GM03348 (cell line): ENCODE measurements at regions not wholly inside any gene's neighbourhood (a gene's known extent, or its start where the extent isn't known, plus 50 kb on each side); places are given as distances from the start of the nearest gene placed in this dataset.
"Not testable (repeated sequence)": the region's sequence is repeated elsewhere in the genome, so short reads cannot be mapped to it uniquely, and the experiment has no call there.

Experiments
- DNase-seq: peaks from one replicate; pipeline ENCODE4 v3.0.0; 2012; ENCODE audit warnings: low spot score

DNA sequence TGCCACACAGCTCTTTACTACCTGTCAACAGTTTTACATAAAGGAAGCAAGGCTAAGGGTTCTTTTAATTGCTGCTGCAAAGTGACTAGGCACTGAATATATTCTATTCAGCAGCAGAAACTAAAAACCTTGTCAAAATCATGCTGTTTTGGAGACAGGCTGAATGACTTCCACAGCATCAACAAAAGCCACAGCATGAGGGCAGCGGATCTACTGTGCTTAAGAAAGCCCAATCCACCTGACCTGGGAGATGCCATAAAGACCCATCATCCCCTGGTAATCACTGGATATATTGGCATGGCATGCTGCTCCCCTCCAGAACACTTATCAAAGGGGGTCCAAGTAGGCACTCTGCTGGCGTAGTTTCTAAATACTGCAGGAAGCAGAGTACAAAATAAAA lies 715.1 kb upstream of the SLC8A1 start:
- no peak for DNase-seq

DNA sequence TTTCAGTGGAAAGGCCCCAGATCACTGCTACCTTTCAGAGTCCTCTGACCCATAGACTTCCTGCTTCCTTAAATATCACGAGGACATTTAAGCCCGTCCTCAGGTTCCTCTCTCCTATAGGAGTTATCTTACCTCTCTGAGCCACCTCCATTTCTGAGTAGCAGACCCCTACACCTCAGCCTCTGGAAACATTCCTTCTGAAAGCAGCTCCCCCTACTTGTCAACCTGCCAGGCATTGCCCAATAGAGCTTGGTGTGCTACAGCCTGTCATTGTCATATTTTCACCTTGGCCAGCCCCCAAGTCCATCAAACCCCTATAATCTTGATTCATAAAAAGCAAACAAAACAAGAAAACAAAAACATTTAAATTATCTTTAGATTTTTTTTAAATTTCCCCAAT lies 717.9 kb upstream of the SLC8A1 start:
- no peak for DNase-seq

DNA sequence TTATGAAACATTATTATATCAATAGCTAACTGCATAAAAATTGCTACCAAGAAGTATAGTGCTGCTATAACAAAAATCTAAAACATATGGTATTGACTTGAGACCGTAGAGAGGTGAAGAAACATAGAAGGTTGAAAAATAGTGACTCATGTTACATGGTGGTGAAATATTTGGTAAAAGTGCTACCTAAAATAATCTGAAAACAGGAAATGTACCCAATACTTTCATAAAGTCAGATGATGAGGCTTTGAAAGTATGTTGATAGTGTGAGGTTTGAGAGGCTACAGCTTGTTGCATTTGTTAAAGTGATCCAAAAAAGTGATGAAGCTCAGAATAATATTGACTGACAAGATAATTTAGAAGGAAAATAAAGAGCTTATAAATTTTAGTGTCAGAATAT lies 718.7 kb upstream of the SLC8A1 start:
- DNase-seq = no peak

GRCh38 chr2:41180387-41180786 lies 728.5 kb upstream of the SLC8A1 start:
- DNase-seq = no peak

GRCh38 chr2:41182961-41183360 lies 731.1 kb upstream of the SLC8A1 start:
- DNase-seq = no peak

DNA sequence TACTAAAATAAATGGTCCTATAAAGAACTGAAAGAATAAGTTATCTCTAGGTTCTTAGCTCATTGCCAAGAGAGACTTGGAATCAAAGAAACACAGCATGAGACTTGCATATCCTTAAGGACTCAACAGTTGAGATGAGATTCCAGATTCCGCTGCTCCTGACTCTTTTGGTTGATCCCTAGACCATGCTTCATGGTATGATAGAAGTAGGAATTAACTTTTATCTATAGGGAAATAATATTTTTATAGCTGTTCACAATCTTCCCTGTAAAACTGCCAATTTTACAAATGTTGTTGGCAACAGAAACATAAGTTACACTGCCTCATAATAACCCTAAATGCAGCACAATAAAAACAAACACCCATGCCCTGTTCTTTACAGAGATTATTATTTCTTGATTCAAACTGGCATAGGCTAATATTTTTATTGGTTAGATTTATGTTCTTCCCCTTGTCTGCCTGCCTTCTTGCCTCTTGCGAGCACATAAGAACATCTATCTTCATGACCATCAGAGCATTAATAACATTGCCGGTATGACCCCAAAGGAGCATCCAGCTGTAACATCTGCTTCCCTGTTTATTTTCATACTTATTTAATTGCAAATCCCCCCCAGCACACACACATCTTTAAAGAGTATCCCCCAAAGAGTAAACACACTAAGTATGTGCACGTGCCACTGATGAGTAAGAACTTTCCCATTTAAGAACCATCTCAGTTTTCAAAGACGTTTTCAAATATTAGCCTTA lies 735.7 kb upstream of the SLC8A1 start:
- DNase-seq = no peak

DNA sequence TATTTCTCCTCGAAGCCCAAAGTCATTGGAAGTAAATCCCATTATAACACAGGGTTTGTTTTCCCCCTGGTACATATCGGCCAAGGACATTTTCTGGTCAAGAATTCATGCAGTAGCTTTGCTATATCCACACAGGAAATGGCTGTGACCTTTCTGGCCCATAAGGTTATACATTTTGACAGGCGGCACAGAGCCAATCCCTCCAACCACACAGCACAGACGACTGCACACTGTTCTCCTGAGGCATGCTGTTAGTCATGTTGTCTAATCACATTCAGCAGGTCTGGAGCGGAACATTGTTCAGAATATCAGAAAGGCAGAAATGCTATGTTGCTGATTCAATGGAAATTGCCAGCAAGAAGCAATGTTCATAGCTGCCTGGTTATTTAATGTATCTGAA lies 742.3 kb upstream of the SLC8A1 start:
- DNase-seq = no peak

DNA sequence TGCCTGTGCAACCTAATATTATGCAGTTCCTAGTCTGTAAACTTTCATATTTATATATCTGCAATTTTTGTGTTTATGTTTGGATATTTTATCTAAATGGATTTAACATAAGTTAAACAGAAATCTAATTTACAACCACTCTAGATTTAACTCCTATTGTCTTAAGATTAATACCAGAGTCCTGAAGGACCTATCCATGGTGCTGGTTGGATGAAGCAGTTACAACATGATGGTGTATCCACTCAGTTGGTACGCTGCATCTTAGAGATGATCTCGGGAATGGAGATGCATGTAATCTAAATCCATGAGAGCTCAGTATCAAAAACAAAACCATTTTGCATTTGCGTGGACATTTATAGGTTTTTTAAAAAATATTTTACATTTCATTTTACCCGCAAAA lies 745.9 kb upstream of the SLC8A1 start:
- no peak for DNase-seq

DNA sequence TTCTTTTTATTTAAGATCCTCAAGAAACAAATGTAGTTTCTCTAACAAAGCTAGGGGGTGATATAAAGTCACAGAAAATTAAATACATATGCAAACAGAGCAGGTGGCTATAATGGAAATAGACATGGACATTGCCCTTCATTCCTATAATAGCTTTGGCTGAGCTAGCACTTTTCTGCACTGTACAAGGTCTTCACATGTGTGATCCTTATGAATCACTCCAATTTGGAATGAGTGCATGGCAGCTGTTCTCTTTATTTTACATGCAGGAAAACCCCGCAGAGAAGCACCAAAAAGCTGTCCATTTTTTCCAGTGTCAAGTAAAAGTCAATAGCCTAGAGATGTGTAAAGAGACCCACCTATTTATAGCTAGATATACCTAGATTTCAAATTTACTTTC lies 747.4 kb upstream of the SLC8A1 start:
- DNase-seq = no peak

GRCh38 chr2:41204315-41204714 lies 752.4 kb upstream of the SLC8A1 start:
- no peak for DNase-seq

- DNase-seq = no peak
Observed at GRCh38 chr2:41206004-41206403, 754.1 kb upstream of the SLC8A1 start.

DNA sequence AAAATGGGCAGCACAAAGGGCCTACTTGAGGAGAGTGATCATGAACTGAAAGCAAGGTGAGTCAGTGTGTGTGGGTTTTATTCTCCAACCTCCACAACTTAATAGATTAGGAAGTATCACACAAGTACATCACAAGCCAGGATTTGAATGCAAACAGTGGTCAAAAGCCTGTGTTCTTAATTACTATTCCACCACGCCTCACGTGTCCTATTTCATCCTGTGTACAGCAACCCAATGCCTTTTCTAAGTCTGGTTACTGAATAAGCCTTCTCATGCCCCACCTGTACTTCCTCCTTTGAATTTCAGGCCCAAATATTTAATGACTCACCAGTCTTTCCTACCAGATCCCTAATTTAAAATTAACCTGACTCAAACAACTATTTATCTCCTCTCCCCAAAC lies 755.7 kb upstream of the SLC8A1 start:
- DNase-seq = no peak

GRCh38 chr2:41210030-41210429 lies 758.1 kb upstream of the SLC8A1 start:
- DNase-seq = not testable (repeated sequence)

GRCh38 chr2:41216978-41217377 lies 765.1 kb upstream of the SLC8A1 start:
- DNase-seq = no peak

GRCh38 chr2:41222593-41222992 lies 770.7 kb upstream of the SLC8A1 start:
- DNase-seq = no peak

GRCh38 chr2:41234093-41234492 lies 782.2 kb upstream of the SLC8A1 start:
- DNase-seq = no peak

GRCh38 chr2:41241325-41242000 lies 789.6 kb upstream of the SLC8A1 start:
- no peak for DNase-seq

GRCh38 chr2:41242001-41242331 lies 790.1 kb upstream of the SLC8A1 start:
- no peak for DNase-seq

DNA sequence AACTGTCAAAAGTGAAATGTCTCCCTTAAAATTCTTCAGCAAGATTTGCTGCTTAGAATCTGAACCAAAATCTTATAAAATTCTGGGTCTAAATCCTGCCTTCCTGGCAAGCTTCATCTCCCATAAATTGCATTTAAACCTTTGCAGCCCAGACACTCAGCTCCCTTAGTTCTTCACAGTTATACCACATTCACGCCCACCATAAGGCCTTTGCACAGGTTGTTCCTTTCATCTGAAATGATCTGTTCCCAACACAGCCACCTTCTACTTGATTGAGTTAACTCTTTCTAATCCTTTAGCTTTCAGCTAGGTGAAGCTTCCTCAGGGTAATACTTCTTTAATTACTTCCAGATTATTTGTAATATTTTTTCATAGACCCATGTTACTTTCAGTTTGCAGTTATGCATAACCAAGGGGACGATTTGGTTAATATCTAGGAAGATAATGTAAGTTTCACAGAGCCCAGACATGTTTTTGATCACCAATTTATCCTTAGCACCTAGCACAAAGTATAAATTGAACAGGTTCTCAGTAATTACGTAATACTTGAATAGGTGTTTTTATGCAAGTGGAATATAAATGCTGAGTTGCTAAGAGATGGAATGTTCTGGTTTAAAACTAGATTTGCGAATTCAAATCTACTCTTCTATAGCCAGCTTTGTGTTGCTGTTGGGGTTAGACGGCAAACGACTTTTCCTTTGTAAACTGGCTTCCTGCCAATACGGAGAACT lies 779.7 kb upstream of the PKDCC start:
- no peak for DNase-seq

GRCh38 chr2:41283079-41283775 lies 764.6 kb upstream of the PKDCC start:
- no peak for DNase-seq

DNA sequence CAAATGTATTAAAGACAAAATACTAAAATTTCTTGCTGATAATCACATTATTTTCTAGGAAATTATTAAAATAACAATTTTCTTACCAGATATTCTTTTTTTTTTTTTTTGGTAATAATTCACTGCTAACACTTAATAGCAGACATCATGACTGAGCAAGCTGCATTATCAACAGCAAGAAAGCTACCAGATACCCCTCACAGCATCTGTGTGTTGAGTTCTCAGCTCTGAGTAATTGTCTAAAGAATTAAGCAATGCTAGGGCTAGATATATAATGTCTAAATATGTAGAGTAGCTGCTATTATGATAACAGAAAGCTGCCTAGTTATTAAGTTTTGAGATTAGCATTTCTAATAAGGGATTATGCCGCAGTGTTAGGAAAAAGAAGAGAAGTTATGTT lies 754.3 kb upstream of the PKDCC start:
- DNase-seq = no peak

DNA sequence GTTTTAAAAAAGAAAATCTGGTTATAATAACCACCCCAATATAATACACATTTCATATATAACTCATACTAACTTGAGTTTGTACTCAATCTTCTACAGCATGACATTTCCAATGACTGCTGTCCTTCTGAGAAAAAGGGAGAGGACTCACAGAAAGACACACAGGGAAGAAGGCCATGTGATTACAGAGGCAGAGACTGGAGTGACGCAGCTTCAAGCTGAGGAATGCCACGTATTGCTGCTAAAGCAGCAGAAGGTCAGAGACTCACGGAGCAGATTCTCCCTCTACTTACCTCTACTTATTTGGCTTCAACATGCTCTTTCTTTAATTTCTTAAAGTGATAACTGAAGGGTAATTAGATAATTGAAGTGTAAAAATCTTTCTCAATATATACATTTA lies 753.5 kb upstream of the PKDCC start:
- no peak for DNase-seq

GRCh38 chr2:41313082-41313481 lies 734.7 kb upstream of the PKDCC start:
- no peak for DNase-seq
